HG03342 (cell line): ENCODE measurements at regions not wholly inside any gene's neighbourhood (a gene's known extent, or its start where the extent isn't known, plus 50 kb on each side); places are given as distances from the start of the nearest gene placed in this dataset.

Experiments
- ATAC-seq: cut with Tn5 transposase; IDR thresholded peaks from one replicate; pipeline ENCODE4 v1.9.1; 2021; ENCODE audit warnings: mild to moderate bottlenecking, moderate library complexity; ENCODE audit not compliant: unreplicated experiment

GRCh38 chr20:10802236-10802635, 128.4 kb upstream of the JAG1 start:
- ATAC-seq = no peak

GRCh38 chr20:10805764-10806163, 132.0 kb upstream of the JAG1 start:
- ATAC-seq = no peak

- ATAC-seq = no peak
Observed at GRCh38 chr20:10806539-10806938, 132.7 kb upstream of the JAG1 start.

GRCh38 chr20:10807013-10807412, 133.2 kb upstream of the JAG1 start:
- ATAC-seq = no peak

GRCh38 chr20:10812759-10813327, 139.0 kb upstream of the JAG1 start:
- no peak for ATAC-seq

- ATAC-seq = no peak
Observed at GRCh38 chr20:10823585-10823984, 149.8 kb upstream of the JAG1 start.

- no peak for ATAC-seq
Observed at GRCh38 chr20:10824750-10825500, 151.1 kb upstream of the JAG1 start.

- no peak for ATAC-seq
Observed at GRCh38 chr20:10826111-10826510, 152.3 kb upstream of the JAG1 start.

- no peak for ATAC-seq
Observed at GRCh38 chr20:10828180-10828579, 154.4 kb upstream of the JAG1 start.

- ATAC-seq = no peak
Observed at GRCh38 chr20:10832141-10832540, 158.3 kb upstream of the JAG1 start.

- no peak for ATAC-seq
Observed at GRCh38 chr20:10837901-10838300, 164.1 kb upstream of the JAG1 start.

GRCh38 chr20:10842116-10842515, 168.3 kb upstream of the JAG1 start:
- ATAC-seq = no peak

- ATAC-seq = no peak
Observed at GRCh38 chr20:10843146-10843711, 169.4 kb upstream of the JAG1 start.

GRCh38 chr20:10846766-10847165, 173.0 kb upstream of the JAG1 start:
- ATAC-seq = no peak

GRCh38 chr20:10848810-10849370, 175.1 kb upstream of the JAG1 start:
- ATAC-seq = no peak

- no peak for ATAC-seq
Observed at GRCh38 chr20:10853176-10853575, 179.4 kb upstream of the JAG1 start.

- no peak for ATAC-seq
Observed at GRCh38 chr20:10853731-10854130, 179.9 kb upstream of the JAG1 start.

- ATAC-seq = no peak
Observed at GRCh38 chr20:10854976-10855375, 181.2 kb upstream of the JAG1 start.

- ATAC-seq = no peak
Observed at GRCh38 chr20:10855778-10856177, 182.0 kb upstream of the JAG1 start.

GRCh38 chr20:10856237-10857015, 182.6 kb upstream of the JAG1 start:
- no peak for ATAC-seq

GRCh38 chr20:10857352-10858070, 183.7 kb upstream of the JAG1 start:
- no peak for ATAC-seq
